Central memory CD8-positive, alpha-beta T cell (primary cell): ENCODE measurements at regions not wholly inside any gene's neighbourhood (a gene's known extent, or its start where the extent isn't known, plus 50 kb on each side); places are given as distances from the start of the nearest gene placed in this dataset.

Experiments used
- ATAC-seq: fragments of 150-1000 bp; cut with Tn5 transposase; replicated peaks from 2 replicates; pipeline ENCODE4 v1.10.0; 2022; ENCODE audit warnings: mild to moderate bottlenecking, moderate FRiP score, moderate number of reproducible peaks; ENCODE audit not compliant: poor library complexity, severe bottlenecking; ENCODE audit errors: extremely low read depth
- DNase-seq, 2 donors: peaks; one replicate each; pipeline ENCODE4 v3.0.0; 2021; ENCODE audit warnings: low spot score in 2 of 2
- H3K27ac Mint-ChIP-seq: one replicate; pipeline ENCODE4 v1.8.0; 2022; ENCODE audit warnings: low read depth, mild to moderate bottlenecking, moderate library complexity, mixed read lengths
- H3K27me3 Mint-ChIP-seq: one replicate; pipeline ENCODE4 v1.8.0; 2022; ENCODE audit warnings: mixed read lengths
- H3K36me3 Mint-ChIP-seq: one replicate; pipeline ENCODE4 v1.8.0; 2022; ENCODE audit warnings: mild to moderate bottlenecking, moderate library complexity, mixed read lengths; ENCODE audit not compliant: insufficient read depth
- H3K4me1 Mint-ChIP-seq: one replicate; pipeline ENCODE4 v1.8.0; 2022; ENCODE audit warnings: mixed read lengths
- H3K4me3 Mint-ChIP-seq: one replicate; pipeline ENCODE4 v1.8.0; 2022; ENCODE audit warnings: mild to moderate bottlenecking, moderate library complexity, mixed read lengths
- H3K9me3 Mint-ChIP-seq: one replicate; pipeline ENCODE4 v1.8.0; 2022; ENCODE audit warnings: mixed read lengths

GRCh38 chr14:29453045-29453444 is 474.6 kb downstream of the PRKD1 start:
- Mint-ChIP-seq H3K4me3 (no peak overlapping the region), H3K27ac (no peak overlapping the region), H3K27me3 (no peaks in the 10 kb centered on the region), H3K36me3 (no peaks in the 10 kb centered on the region), H3K4me1 (no peaks in the 10 kb centered on the region), H3K9me3 (no peaks in the 10 kb centered on the region)
- DNase-seq (no peak), ATAC-seq (no peak)

- Mint-ChIP-seq H3K9me3 (peaks cover under 1% of the 10 kb centered on the region), H3K27ac (no peak overlapping the region), H3K27me3 (no peaks in the 10 kb centered on the region), H3K36me3 (no peaks in the 10 kb centered on the region), H3K4me1 (no peaks in the 10 kb centered on the region), H3K4me3 (no peak overlapping the region)
- DNase-seq (no peak), ATAC-seq (no peak)
Measured at GRCh38 chr14:29454026-29454693, 473.5 kb downstream of the PRKD1 start.

GRCh38 chr14:29458547-29458946 is 469.1 kb downstream of the PRKD1 start:
- no peak overlapping the region for H3K27ac Mint-ChIP-seq
- no peak overlapping the region for H3K4me3 Mint-ChIP-seq
- H3K27me3 Mint-ChIP-seq = no peaks in the 10 kb centered on the region
- H3K9me3 Mint-ChIP-seq = peaks cover 16% of the 10 kb centered on the region
- no peaks in the 10 kb centered on the region for H3K36me3 Mint-ChIP-seq
- no peak for ATAC-seq
- H3K4me1 Mint-ChIP-seq = no peaks in the 10 kb centered on the region
- no peak for DNase-seq

GRCh38 chr14:29459531-29459930 is 468.1 kb downstream of the PRKD1 start:
- H3K9me3 Mint-ChIP-seq = peaks cover 19% of the 10 kb centered on the region

GRCh38 chr14:29459969-29460560 is 467.6 kb downstream of the PRKD1 start:
- Mint-ChIP-seq H3K36me3 (no peaks in the 10 kb centered on the region), H3K4me3 (no peak overlapping the region), H3K4me1 (no peaks in the 10 kb centered on the region), H3K9me3 (peaks cover 21% of the 10 kb centered on the region), H3K27me3 (no peaks in the 10 kb centered on the region), H3K27ac (no peak overlapping the region)
- DNase-seq = no peak
- ATAC-seq = no peak

More at GRCh38 chr14:29459531-29459930, 468.1 kb downstream of the PRKD1 start:
- Mint-ChIP-seq H3K4me1 (no peaks in the 10 kb centered on the region), H3K27me3 (no peaks in the 10 kb centered on the region), H3K36me3 (no peaks in the 10 kb centered on the region), H3K4me3 (no peak overlapping the region), H3K27ac (no peak overlapping the region)
- DNase-seq (no peak), ATAC-seq (no peak)

- Mint-ChIP-seq H3K4me3 (no peak overlapping the region), H3K36me3 (no peaks in the 10 kb centered on the region), H3K4me1 (no peaks in the 10 kb centered on the region), H3K27me3 (no peaks in the 10 kb centered on the region), H3K9me3 (peaks cover 21% of the 10 kb centered on the region), H3K27ac (no peak overlapping the region)
- no peak for ATAC-seq
- DNase-seq = no peak
Measured at GRCh38 chr14:29461101-29461500, 466.5 kb downstream of the PRKD1 start.

GRCh38 chr14:29461506-29461905 is 466.1 kb downstream of the PRKD1 start:
- H3K4me3 Mint-ChIP-seq = no peak overlapping the region
- H3K9me3 Mint-ChIP-seq = peaks cover 21% of the 10 kb centered on the region
- H3K27ac Mint-ChIP-seq = no peak overlapping the region
- H3K36me3 Mint-ChIP-seq = no peaks in the 10 kb centered on the region
- ATAC-seq (no peak), DNase-seq (no peak)
- no peaks in the 10 kb centered on the region for H3K4me1 Mint-ChIP-seq
- H3K27me3 Mint-ChIP-seq = no peaks in the 10 kb centered on the region

- Mint-ChIP-seq H3K27me3 (no peaks in the 10 kb centered on the region), H3K27ac (no peak overlapping the region), H3K36me3 (no peaks in the 10 kb centered on the region), H3K9me3 (peaks cover 26% of the 10 kb centered on the region), H3K4me1 (no peaks in the 10 kb centered on the region), H3K4me3 (no peak overlapping the region)
- no peak for ATAC-seq
- DNase-seq = no peak
Measured at GRCh38 chr14:29462321-29462720, 465.3 kb downstream of the PRKD1 start.

- Mint-ChIP-seq H3K27me3 (no peaks in the 10 kb centered on the region), H3K36me3 (no peaks in the 10 kb centered on the region), H3K4me3 (no peak overlapping the region), H3K9me3 (peaks cover 26% of the 10 kb centered on the region), H3K27ac (no peak overlapping the region), H3K4me1 (no peaks in the 10 kb centered on the region)
- DNase-seq (no peak), ATAC-seq (no peak)
Measured at GRCh38 chr14:29462772-29463171, 464.9 kb downstream of the PRKD1 start.

GRCh38 chr14:29463727-29464395 is 463.8 kb downstream of the PRKD1 start:
- peaks cover 26% of the 10 kb centered on the region for H3K9me3 Mint-ChIP-seq
- H3K27me3 Mint-ChIP-seq = no peaks in the 10 kb centered on the region
- no peak overlapping the region for H3K4me3 Mint-ChIP-seq
- no peak for DNase-seq
- ATAC-seq = no peak
- no peak overlapping the region for H3K27ac Mint-ChIP-seq
- H3K36me3 Mint-ChIP-seq = no peaks in the 10 kb centered on the region
- H3K4me1 Mint-ChIP-seq = no peaks in the 10 kb centered on the region

- Mint-ChIP-seq H3K4me3 (no peak overlapping the region), H3K9me3 (peaks cover 18% of the 10 kb centered on the region), H3K27me3 (no peaks in the 10 kb centered on the region), H3K4me1 (no peaks in the 10 kb centered on the region), H3K36me3 (no peaks in the 10 kb centered on the region), H3K27ac (no peak overlapping the region)
- ATAC-seq = no peak
- no peak for DNase-seq
Measured at GRCh38 chr14:29465095-29465494, 462.6 kb downstream of the PRKD1 start.

GRCh38 chr14:29475641-29476040 is 452.0 kb downstream of the PRKD1 start:
- H3K9me3 Mint-ChIP-seq = peaks cover 6% of the 10 kb centered on the region
- ATAC-seq (no peak), DNase-seq (no peak)
- no peaks in the 10 kb centered on the region for H3K27me3 Mint-ChIP-seq
- H3K36me3 Mint-ChIP-seq = no peaks in the 10 kb centered on the region
- no peak overlapping the region for H3K27ac Mint-ChIP-seq
- H3K4me3 Mint-ChIP-seq = no peak overlapping the region
- no peaks in the 10 kb centered on the region for H3K4me1 Mint-ChIP-seq

- Mint-ChIP-seq H3K4me1 (no peaks in the 10 kb centered on the region), H3K4me3 (no peak overlapping the region)
Measured at GRCh38 chr14:29486132-29486531, 441.5 kb downstream of the PRKD1 start.

More at GRCh38 chr14:29486132-29486531, 441.5 kb downstream of the PRKD1 start:
- Mint-ChIP-seq H3K27ac (no peak overlapping the region), H3K36me3 (no peaks in the 10 kb centered on the region), H3K9me3 (peaks cover 17% of the 10 kb centered on the region), H3K27me3 (no peaks in the 10 kb centered on the region)
- no peak for DNase-seq
- ATAC-seq = no peak
